Ishikawa (cell line): ENCODE measurements at regions not wholly inside any gene's neighbourhood (a gene's known extent, or its start where the extent isn't known, plus 50 kb on each side); places are given as distances from the start of the nearest gene placed in this dataset.

Experiments used
- CEBPB ChIP-seq: IDR thresholded peaks from 2 replicates; pipeline ENCODE4 v1.6.1; 2012
- CREB1 ChIP-seq: IDR thresholded peaks from 2 replicates; pipeline ENCODE4 v1.6.1; 2012; ENCODE audit warnings: low read depth
- EGR1 ChIP-seq: IDR thresholded peaks from 2 replicates; pipeline ENCODE4 v1.6.1; 2012
- EP300 ChIP-seq: IDR thresholded peaks from 2 replicates; pipeline ENCODE4 v1.6.1; 2012; ENCODE audit warnings: borderline replicate concordance
- FOXM1 ChIP-seq: IDR thresholded peaks from 2 replicates; pipeline ENCODE4 v1.6.1; 2012; ENCODE audit warnings: low read depth, borderline replicate concordance
- MAX ChIP-seq: IDR thresholded peaks from 2 replicates; pipeline ENCODE4 v1.6.1; 2012
- NFIC ChIP-seq: IDR thresholded peaks from 2 replicates; pipeline ENCODE4 v1.6.1; 2012
- RAD21 ChIP-seq: IDR thresholded peaks from 2 replicates; pipeline ENCODE4 v1.6.1; 2012; ENCODE audit warnings: low read depth
- REST ChIP-seq: IDR thresholded peaks from 2 replicates; pipeline ENCODE4 v1.6.1; 2012; ENCODE audit warnings: low read depth, mild to moderate bottlenecking
- TAF1 ChIP-seq: IDR thresholded peaks from 2 replicates; pipeline ENCODE4 v1.6.1; 2012; ENCODE audit warnings: low read depth, mild to moderate bottlenecking
- TCF12 ChIP-seq: IDR thresholded peaks from 2 replicates; pipeline ENCODE4 v1.6.1; 2012; ENCODE audit warnings: low read depth
- TEAD4 ChIP-seq: IDR thresholded peaks from 2 replicates; pipeline ENCODE4 v1.6.1; 2012
- USF1 ChIP-seq: IDR thresholded peaks from 2 replicates; pipeline ENCODE4 v1.6.1; 2012
- YY1 ChIP-seq: IDR thresholded peaks from 2 replicates; pipeline ENCODE4 v1.6.1; 2012; ENCODE audit warnings: low read depth
- ZBTB7A ChIP-seq: IDR thresholded peaks from 2 replicates; pipeline ENCODE4 v1.6.1; 2012; ENCODE audit warnings: low read depth

- TF ChIP-seq CEBPB (no peak), CREB1 (no peak), REST (no peak), YY1 (no peak), FOXM1 (no peak), RAD21 (no peak)
These were observed 82.6 kb upstream of the GLI3 start for GRCh38 chr7:42319631-42320030.

GRCh38 chr7:42315631-42316030, 78.6 kb upstream of the GLI3 start:
- no peak for TF ChIP-seq USF1
- TF ChIP-seq CEBPB = no peak
- TF ChIP-seq YY1 = no peak
- no peak for TF ChIP-seq TEAD4
- TF ChIP-seq ZBTB7A = no peak
- no peak for TF ChIP-seq TCF12
- no peak for TF ChIP-seq MAX
- no peak for TF ChIP-seq TAF1
- TF ChIP-seq REST = no peak
- TF ChIP-seq EGR1 = no peak
- TF ChIP-seq CREB1 = no peak

GRCh38 chr7:42315103-42315502, 78.1 kb upstream of the GLI3 start:
- no peak for TF ChIP-seq REST
- TF ChIP-seq EP300 = no peak

GRCh38 chr7:42314696-42315095, 77.7 kb upstream of the GLI3 start:
- TF ChIP-seq TEAD4 = no peak
- TF ChIP-seq ZBTB7A = no peak
- no peak for TF ChIP-seq NFIC
- no peak for TF ChIP-seq EP300
- TF ChIP-seq TAF1 = no peak
- no peak for TF ChIP-seq EGR1
- TF ChIP-seq FOXM1 = no peak
- TF ChIP-seq CREB1 = no peak
- no peak for TF ChIP-seq TCF12
- no peak for TF ChIP-seq MAX
- TF ChIP-seq USF1 = no peak
- TF ChIP-seq YY1 = no peak
- TF ChIP-seq CEBPB = no peak
- no peak for TF ChIP-seq RAD21

- no peak for TF ChIP-seq USF1
- no peak for TF ChIP-seq MAX
- TF ChIP-seq YY1 = no peak
- no peak for TF ChIP-seq ZBTB7A
- no peak for TF ChIP-seq TEAD4
- TF ChIP-seq REST = no peak
- TF ChIP-seq TCF12 = no peak
- TF ChIP-seq CEBPB = no peak
- TF ChIP-seq CREB1 = no peak
- TF ChIP-seq EP300 = no peak
- no peak for TF ChIP-seq FOXM1
These were observed 74.2 kb upstream of the GLI3 start for GRCh38 chr7:42311195-42311594.
